HG03575 (cell line): ENCODE measurements at regions not wholly inside any gene's neighbourhood (a gene's known extent, or its start where the extent isn't known, plus 50 kb on each side); places are given as distances from the start of the nearest gene placed in this dataset.
A peak's percentile ranks its signal among the peaks of the same experiment; 100 is the strongest.

ENCODE experiments used
- ATAC-seq: cut with Tn5 transposase; IDR thresholded peaks from one replicate; pipeline ENCODE4 v1.9.1; 2021; ENCODE audit not compliant: unreplicated experiment, insufficient number of reproducible peaks, low FRiP score; ENCODE audit errors: extremely low read depth

GRCh38 chr12:90899456-90900182 lies 55.4 kb downstream of the CCER1 start:
- ATAC-seq, result no peak

GRCh38 chr12:90897986-90898385 lies 57.0 kb downstream of the CCER1 start:
- ATAC-seq, result no peak

- no peak for ATAC-seq
Measured at GRCh38 chr12:90897316-90897715, 57.7 kb downstream of the CCER1 start.

DNA sequence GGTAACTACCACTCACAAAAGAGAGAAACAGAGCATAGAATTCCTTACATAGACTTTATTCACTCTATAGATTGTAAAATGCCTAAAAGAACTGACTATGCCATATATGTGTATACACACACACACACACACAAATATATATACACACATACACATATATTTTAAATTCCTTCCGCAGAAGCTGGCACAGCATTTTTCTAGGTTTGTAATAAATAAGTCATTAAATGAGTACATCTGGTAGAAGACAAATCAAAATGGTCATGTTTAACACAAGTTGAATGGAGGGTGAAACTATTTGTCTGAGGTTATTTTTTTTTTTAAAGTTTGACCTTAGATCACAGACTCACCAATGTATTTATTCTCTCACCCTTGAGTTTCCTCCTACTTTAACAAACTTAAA lies 58.2 kb downstream of the CCER1 start:
- no peak for ATAC-seq

GRCh38 chr12:90896164-90896563 lies 58.8 kb downstream of the CCER1 start:
- ATAC-seq, result no peak

- ATAC-seq, result no peak
Measured at GRCh38 chr12:90888316-90888715, 66.7 kb downstream of the CCER1 start.

GRCh38 chr12:90883456-90883855 lies 71.5 kb downstream of the CCER1 start:
- no peak for ATAC-seq

DNA sequence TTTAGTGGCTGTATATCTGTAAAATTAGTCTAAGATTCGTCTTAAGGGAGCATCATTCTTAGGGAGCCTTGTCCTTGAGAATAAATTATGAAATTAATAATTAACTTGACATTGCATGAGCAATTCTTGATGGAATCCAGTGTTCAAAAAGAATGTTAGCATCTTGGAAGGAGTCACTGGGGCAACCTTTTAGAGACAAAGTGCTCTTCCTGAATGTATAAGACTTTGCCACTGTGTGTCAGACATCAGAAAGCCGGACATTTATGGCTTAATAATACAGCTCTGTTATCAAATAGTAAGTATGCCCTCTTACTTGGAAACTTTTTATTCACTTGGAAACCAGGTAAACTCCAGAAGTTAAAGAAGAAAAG lies 83.3 kb downstream of the CCER1 start:
- ATAC-seq, result no peak

DNA sequence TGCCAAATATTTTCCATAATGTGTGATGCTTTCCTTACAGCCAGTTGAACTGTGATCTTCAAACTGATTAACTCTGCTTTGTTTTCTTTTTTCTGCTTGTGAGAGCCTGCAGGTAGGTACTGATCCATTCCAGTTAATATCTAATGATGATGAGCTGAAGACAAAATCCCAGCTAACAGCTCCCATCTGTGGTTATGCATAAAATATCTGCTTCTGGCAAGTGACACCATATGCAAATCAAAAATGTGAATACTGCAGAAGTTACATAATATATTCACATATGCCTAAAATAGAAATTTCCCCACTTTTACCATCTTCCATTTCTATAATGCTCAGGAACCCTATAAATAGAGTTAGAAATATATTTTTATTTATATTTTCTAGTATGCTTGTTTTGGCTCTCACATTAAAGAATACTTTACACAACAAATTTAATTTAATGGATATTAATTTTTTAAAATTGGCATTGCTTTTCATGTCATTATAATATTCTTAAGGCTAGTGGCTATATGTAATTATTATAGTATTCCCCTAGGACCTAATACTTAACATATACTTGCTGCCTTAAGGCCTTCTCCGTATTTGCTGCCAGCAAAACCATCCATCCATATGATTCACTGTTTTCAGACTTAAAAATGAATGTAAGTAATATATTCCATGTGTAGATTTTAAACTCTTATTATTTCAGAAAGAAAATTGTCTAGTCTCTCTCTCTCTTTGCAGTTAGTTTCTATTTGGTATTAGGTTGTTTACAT lies 83.8 kb downstream of the CCER1 start:
- ATAC-seq, result no peak

GRCh38 chr12:90868626-90869025 lies 86.3 kb downstream of the CCER1 start:
- no peak for ATAC-seq

- no peak for ATAC-seq
Measured at GRCh38 chr12:90859591-90859990, 95.4 kb downstream of the CCER1 start.

- no peak for ATAC-seq
Measured at GRCh38 chr12:90858252-90858651, 96.7 kb downstream of the CCER1 start.

GRCh38 chr12:90855534-90855933 lies 99.4 kb downstream of the CCER1 start:
- ATAC-seq, result no peak

GRCh38 chr12:90854136-90854689 lies 100.8 kb downstream of the CCER1 start:
- ATAC-seq, result peak; percentile 59

- no peak for ATAC-seq
Measured at GRCh38 chr12:90851800-90852718, 102.9 kb downstream of the CCER1 start.

GRCh38 chr12:90842477-90842876 lies 112.5 kb downstream of the CCER1 start:
- ATAC-seq, result no peak

- no peak for ATAC-seq
Measured at GRCh38 chr12:90841336-90841735, 113.6 kb downstream of the CCER1 start.

DNA sequence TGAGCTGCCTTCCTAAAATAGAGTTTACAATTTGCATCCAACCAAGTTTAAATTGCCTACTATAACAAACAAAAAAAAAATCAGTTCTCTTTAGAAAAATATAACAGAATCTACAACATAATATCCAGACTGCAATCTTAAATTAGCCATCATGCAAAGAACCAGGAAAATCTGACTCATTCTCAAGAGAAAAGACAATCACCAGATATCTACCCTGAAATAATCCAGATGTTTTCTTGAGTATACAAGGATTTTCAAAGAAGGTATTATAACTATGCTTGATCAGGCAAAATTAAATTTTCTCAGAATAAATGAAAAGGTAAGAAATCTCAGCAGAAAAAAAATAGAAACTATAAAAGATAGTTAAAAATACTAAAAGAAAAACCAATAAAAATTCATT lies 115.6 kb downstream of the CCER1 start:
- ATAC-seq, result no peak

- ATAC-seq, result no peak
Measured at GRCh38 chr12:90836689-90837088, 118.3 kb downstream of the CCER1 start.
